H9 (cell line): ENCODE measurements at regions not wholly inside any gene's neighbourhood (a gene's known extent, or its start where the extent isn't known, plus 50 kb on each side); places are given as distances from the start of the nearest gene placed in this dataset.

Source experiments
- DNase-seq: peaks from one replicate; pipeline ENCODE4 v3.0.0-alpha.2; 2017
- H2AFZ ChIP-seq: one replicate; pipeline ENCODE4 v1.6.1; 2013; ENCODE audit warnings: mild to moderate bottlenecking, low read length, control low read depth, moderate library complexity
- H2AK5ac ChIP-seq: 2 replicates; pipeline ENCODE4 v1.6.1; 2013; ENCODE audit warnings: low read length, control low read depth, mixed read lengths; ENCODE audit not compliant: insufficient read length
- H2BK120ac ChIP-seq: one replicate; pipeline ENCODE4 v1.6.1; 2013; ENCODE audit warnings: low read depth, mild to moderate bottlenecking, low read length, control low read depth, inconsistent platforms; ENCODE audit not compliant: poor library complexity, severe bottlenecking
- H2BK12ac ChIP-seq: 2 replicates; pipeline ENCODE4 v1.6.1; 2013; ENCODE audit warnings: low read length, control low read depth, mixed read lengths, low read depth; ENCODE audit not compliant: insufficient read length
- H2BK15ac ChIP-seq: 2 replicates; pipeline ENCODE4 v1.6.1; 2013; ENCODE audit warnings: low read depth, low read length, control low read depth
- H2BK20ac ChIP-seq: one replicate; pipeline ENCODE4 v1.6.1; 2013; ENCODE audit warnings: low read depth, mild to moderate bottlenecking, low read length, control low read depth, inconsistent platforms; ENCODE audit not compliant: poor library complexity, severe bottlenecking
- H2BK5ac ChIP-seq: 2 replicates; pipeline ENCODE4 v1.6.1; 2013; ENCODE audit warnings: low read length, control low read depth, mixed read lengths; ENCODE audit not compliant: insufficient read length
- H3K14ac ChIP-seq: 2 replicates; pipeline ENCODE4 v1.6.1; 2013; ENCODE audit warnings: low read length, control low read depth; ENCODE audit not compliant: insufficient read depth
- H3K18ac ChIP-seq: 2 replicates; pipeline ENCODE4 v1.6.1; 2013; ENCODE audit warnings: low read depth, mild to moderate bottlenecking, mixed read lengths, low read length, control low read depth; ENCODE audit not compliant: insufficient read length
- H3K23ac ChIP-seq: 2 replicates; pipeline ENCODE4 v1.6.1; 2013; ENCODE audit warnings: low read length, control low read depth, mixed read lengths, low read depth; ENCODE audit not compliant: insufficient read length
- H3K23me2 ChIP-seq: 2 replicates; pipeline ENCODE4 v1.6.1; 2013; ENCODE audit warnings: low read depth, mild to moderate bottlenecking, mixed read lengths, low read length, control low read depth; ENCODE audit not compliant: insufficient read length, poor library complexity, severe bottlenecking
- H3K27ac ChIP-seq: 2 replicates; pipeline ENCODE4 v1.5.1; 2013; ENCODE audit warnings: low read length, control low read depth, mixed read lengths, low read depth; ENCODE audit not compliant: insufficient read length
- H3K27me3 ChIP-seq: 2 replicates; pipeline ENCODE4 v1.6.1; 2013; ENCODE audit warnings: low read length, control low read depth, inconsistent platforms; ENCODE audit not compliant: insufficient read depth
- H3K4ac ChIP-seq: 2 replicates; pipeline ENCODE4 v1.6.1; 2013; ENCODE audit warnings: low read depth, mild to moderate bottlenecking, control low read depth, inconsistent platforms, low read length, moderate library complexity
- H3K4me1 ChIP-seq: 2 replicates; pipeline ENCODE4 v1.6.1; 2013; ENCODE audit warnings: low read length, control low read depth, inconsistent platforms; ENCODE audit not compliant: insufficient read depth
- H3K4me2 ChIP-seq: 2 replicates; pipeline ENCODE4 v1.6.1; 2013; ENCODE audit warnings: low read length, control low read depth, mixed read lengths; ENCODE audit not compliant: insufficient read length, insufficient read depth
- H3K56ac ChIP-seq: 2 replicates; pipeline ENCODE4 v1.6.1; 2013; ENCODE audit warnings: low read depth, mild to moderate bottlenecking, mixed read lengths, low read length, control low read depth; ENCODE audit not compliant: insufficient read length
- H3K79me1 ChIP-seq: 2 replicates; pipeline ENCODE4 v1.6.1; 2013; ENCODE audit warnings: low read depth, mild to moderate bottlenecking, moderate library complexity, low read length, control low read depth, inconsistent platforms; ENCODE audit not compliant: insufficient read depth, poor library complexity, severe bottlenecking
- H3K79me2 ChIP-seq: 2 replicates; pipeline ENCODE4 v1.6.1; 2013; ENCODE audit warnings: low read length, control low read depth, inconsistent platforms; ENCODE audit not compliant: insufficient read depth
- H3K9ac ChIP-seq: 2 replicates; pipeline ENCODE4 v1.6.1; 2013; ENCODE audit warnings: low read length, control low read depth, mixed read lengths; ENCODE audit not compliant: insufficient read length; ENCODE audit errors: extremely low read depth
- H3K9me3 ChIP-seq: one replicate; pipeline ENCODE4 v1.6.1; 2013; ENCODE audit warnings: low read depth, low read length, inconsistent platforms; ENCODE audit not compliant: control insufficient read depth
- H3T11ph ChIP-seq: one replicate; pipeline ENCODE4 v1.6.1; 2013; ENCODE audit warnings: mild to moderate bottlenecking, low read length, control low read depth, inconsistent platforms
- H4K20me1 ChIP-seq: one replicate; pipeline ENCODE4 v1.6.1; 2013; ENCODE audit not compliant: control insufficient read depth, insufficient read length, insufficient read depth
- H4K5ac ChIP-seq: 2 replicates; pipeline ENCODE4 v1.6.1; 2013; ENCODE audit warnings: low read depth, mild to moderate bottlenecking, mixed read lengths, low read length, control low read depth; ENCODE audit not compliant: insufficient read length
- H4K8ac ChIP-seq: replicated peaks from 2 replicates; pipeline ENCODE4 v1.6.1; 2013; ENCODE audit warnings: low read length, control low read depth, mixed read lengths, low read depth; ENCODE audit not compliant: insufficient read length
- H4K91ac ChIP-seq: 2 replicates; pipeline ENCODE4 v1.6.1; 2013; ENCODE audit warnings: low read depth, mild to moderate bottlenecking, moderate library complexity, mixed read lengths, low read length, control low read depth; ENCODE audit not compliant: insufficient read length
- H3K27ac Mint-ChIP-seq, 3 experiments: 2 replicates in 2 of 3; 3 replicates in 1 of 3; pipeline ENCODE4 v1.8.0; 2020 to 2021; ENCODE audit warnings: mixed read lengths in 3 of 3, mild to moderate bottlenecking in 1 of 3, moderate library complexity in 1 of 3
- H3K27me3 Mint-ChIP-seq: 2 replicates; pipeline ENCODE4 v1.8.0; 2021; ENCODE audit warnings: low read depth, mild to moderate bottlenecking, moderate library complexity, mixed read lengths
- H3K36me3 Mint-ChIP-seq, 3 experiments: 2 replicates in 2 of 3; 3 replicates in 1 of 3; pipeline ENCODE4 v1.8.0; 2020 to 2021; ENCODE audit warnings: low read depth in 3 of 3, mixed read lengths in 3 of 3; ENCODE audit not compliant: insufficient read depth in 1 of 3
- H3K4me1 Mint-ChIP-seq, 2 experiments: 2 replicates each; pipeline ENCODE4 v1.8.0; 2020; ENCODE audit warnings: mixed read lengths in 2 of 2
- H3K4me3 Mint-ChIP-seq, 2 experiments: 2 replicates in 1 of 2; 3 replicates in 1 of 2; pipeline ENCODE4 v1.8.0; 2020 to 2021; ENCODE audit warnings: mild to moderate bottlenecking in 2 of 2, mixed read lengths in 2 of 2, moderate library complexity in 1 of 2
- H3K9me3 Mint-ChIP-seq, 2 experiments: 2 replicates in 1 of 2; 3 replicates in 1 of 2; pipeline ENCODE4 v1.8.0; 2020; ENCODE audit warnings: mild to moderate bottlenecking in 2 of 2, mixed read lengths in 2 of 2, moderate library complexity in 1 of 2
- WGBS: extraction: QIAGEN DNeasy Blood & Tissue Kit; methylation state at CpG from one replicate; pipeline ENCODE4 v1.1.7; 2013; ENCODE audit warnings: missing lambda C conversion rate, low lambda C conversion rate, mixed read lengths; ENCODE audit not compliant: insufficient read length; ENCODE audit errors: extremely low coverage; 5-methylcytosine and 5-hydroxymethylcytosine counted together
- TF ChIP-seq, protein P1 (sequence below): fragments of 200-600 bp; sonication (generic); conservative IDR thresholded peaks from 3 replicates; pipeline ENCODE4 v1.8.0; 2021; ENCODE audit warnings: antibody characterized with exemption, mild to moderate bottlenecking

DNA sequence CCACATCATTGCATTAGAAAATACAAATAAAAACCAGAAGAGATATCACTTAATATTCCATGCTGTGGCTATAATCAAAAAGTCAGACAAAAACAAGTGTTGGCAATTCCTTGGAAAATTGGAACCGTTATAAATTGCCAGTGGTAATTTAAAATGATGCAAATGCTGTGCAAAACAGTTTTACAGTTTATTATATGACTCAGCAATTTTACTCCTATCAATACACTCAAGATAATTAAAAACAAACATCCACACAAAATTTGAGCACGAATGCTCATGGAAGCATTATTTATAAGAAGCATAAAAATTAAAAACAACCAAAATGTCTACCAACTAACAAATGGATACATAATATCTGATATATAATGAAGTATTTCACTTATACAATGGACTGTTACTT is 728.8 kb downstream of the CBLN2 start:
- H2BK120ac ChIP-seq = no peak overlapping the region
- Mint-ChIP-seq H3K27ac (no peak overlapping the region), H3K4me1 (no peaks in the 10 kb centered on the region), H3K4me3 (no peak overlapping the region), H3K9me3 (no peaks in the 10 kb centered on the region), H3K27me3 (no peaks in the 10 kb centered on the region), H3K36me3 (no peaks in the 10 kb centered on the region; a peak in 1 of 7 replicates)
- H2BK5ac ChIP-seq = no peak overlapping the region
- no peak overlapping the region for H2AFZ ChIP-seq
- no peak overlapping the region for H3K4ac ChIP-seq
- no peaks in the 10 kb centered on the region for H3K27me3 ChIP-seq
- H3K9ac ChIP-seq = no peak overlapping the region
- H2BK20ac ChIP-seq = no peak overlapping the region
- DNase-seq = no peak
- no peak overlapping the region for H3K14ac ChIP-seq
- no peaks in the 10 kb centered on the region for H3K79me2 ChIP-seq
- H3K9me3 ChIP-seq = no peaks in the 10 kb centered on the region
- no peak overlapping the region for H3K23ac ChIP-seq
- no CpG with 5 or more reads among the region's 2 CpGs for WGBS
- H2BK15ac ChIP-seq = no peak overlapping the region
- H2AK5ac ChIP-seq = no peak overlapping the region
- H3K56ac ChIP-seq = no peak overlapping the region
- no peaks in the 10 kb centered on the region for H3K23me2 ChIP-seq
- H4K5ac ChIP-seq = no peak overlapping the region
- H2BK12ac ChIP-seq = no peak overlapping the region
- no peak overlapping the region for H3K18ac ChIP-seq
- H4K8ac ChIP-seq = no peak overlapping the region
- H3K4me2 ChIP-seq = no peak overlapping the region
- H3K27ac ChIP-seq = no peak overlapping the region
- no peaks in the 10 kb centered on the region for H3K79me1 ChIP-seq
- no peak overlapping the region for H3T11ph ChIP-seq
- H3K4me1 ChIP-seq = no peaks in the 10 kb centered on the region
- no peaks in the 10 kb centered on the region for H4K20me1 ChIP-seq
- TF ChIP-seq, protein P1, sequence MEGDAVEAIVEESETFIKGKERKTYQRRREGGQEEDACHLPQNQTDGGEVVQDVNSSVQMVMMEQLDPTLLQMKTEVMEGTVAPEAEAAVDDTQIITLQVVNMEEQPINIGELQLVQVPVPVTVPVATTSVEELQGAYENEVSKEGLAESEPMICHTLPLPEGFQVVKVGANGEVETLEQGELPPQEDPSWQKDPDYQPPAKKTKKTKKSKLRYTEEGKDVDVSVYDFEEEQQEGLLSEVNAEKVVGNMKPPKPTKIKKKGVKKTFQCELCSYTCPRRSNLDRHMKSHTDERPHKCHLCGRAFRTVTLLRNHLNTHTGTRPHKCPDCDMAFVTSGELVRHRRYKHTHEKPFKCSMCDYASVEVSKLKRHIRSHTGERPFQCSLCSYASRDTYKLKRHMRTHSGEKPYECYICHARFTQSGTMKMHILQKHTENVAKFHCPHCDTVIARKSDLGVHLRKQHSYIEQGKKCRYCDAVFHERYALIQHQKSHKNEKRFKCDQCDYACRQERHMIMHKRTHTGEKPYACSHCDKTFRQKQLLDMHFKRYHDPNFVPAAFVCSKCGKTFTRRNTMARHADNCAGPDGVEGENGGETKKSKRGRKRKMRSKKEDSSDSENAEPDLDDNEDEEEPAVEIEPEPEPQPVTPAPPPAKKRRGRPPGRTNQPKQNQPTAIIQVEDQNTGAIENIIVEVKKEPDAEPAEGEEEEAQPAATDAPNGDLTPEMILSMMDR = no peak
- H4K91ac ChIP-seq = no peak overlapping the region
